ENCODE measurements at regions not wholly inside any gene's neighbourhood (a gene's known extent, or its start where the extent isn't known, plus 50 kb on each side); places are given as distances from the start of the nearest gene placed in this dataset.

DNA sequence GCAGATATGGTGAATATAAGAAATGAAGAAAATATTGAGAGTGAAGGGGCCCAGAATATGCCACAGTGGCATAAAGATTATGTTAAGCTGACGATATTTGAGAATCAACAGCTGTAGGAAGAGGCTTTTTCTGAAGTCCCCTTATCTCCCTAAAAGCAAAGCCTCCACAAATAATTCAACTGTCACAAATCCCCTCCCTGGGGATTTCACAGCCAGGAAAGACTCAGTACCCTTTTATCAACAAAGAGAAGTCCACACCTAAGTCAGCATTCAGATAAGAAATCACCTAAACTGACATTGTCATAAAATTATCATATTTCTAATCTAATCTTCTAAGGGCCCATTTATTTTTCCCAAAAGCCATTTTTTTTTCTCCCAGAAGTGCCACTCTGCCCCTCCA, 284.9 kb upstream of the VWC2 start:
- TF ChIP-seq, protein P1, sequence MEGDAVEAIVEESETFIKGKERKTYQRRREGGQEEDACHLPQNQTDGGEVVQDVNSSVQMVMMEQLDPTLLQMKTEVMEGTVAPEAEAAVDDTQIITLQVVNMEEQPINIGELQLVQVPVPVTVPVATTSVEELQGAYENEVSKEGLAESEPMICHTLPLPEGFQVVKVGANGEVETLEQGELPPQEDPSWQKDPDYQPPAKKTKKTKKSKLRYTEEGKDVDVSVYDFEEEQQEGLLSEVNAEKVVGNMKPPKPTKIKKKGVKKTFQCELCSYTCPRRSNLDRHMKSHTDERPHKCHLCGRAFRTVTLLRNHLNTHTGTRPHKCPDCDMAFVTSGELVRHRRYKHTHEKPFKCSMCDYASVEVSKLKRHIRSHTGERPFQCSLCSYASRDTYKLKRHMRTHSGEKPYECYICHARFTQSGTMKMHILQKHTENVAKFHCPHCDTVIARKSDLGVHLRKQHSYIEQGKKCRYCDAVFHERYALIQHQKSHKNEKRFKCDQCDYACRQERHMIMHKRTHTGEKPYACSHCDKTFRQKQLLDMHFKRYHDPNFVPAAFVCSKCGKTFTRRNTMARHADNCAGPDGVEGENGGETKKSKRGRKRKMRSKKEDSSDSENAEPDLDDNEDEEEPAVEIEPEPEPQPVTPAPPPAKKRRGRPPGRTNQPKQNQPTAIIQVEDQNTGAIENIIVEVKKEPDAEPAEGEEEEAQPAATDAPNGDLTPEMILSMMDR (conservative IDR thresholded peaks at IDR 0.05; ENCODE audit: low read depth, low read length), result no peak
- TF ChIP-seq, protein P2, sequence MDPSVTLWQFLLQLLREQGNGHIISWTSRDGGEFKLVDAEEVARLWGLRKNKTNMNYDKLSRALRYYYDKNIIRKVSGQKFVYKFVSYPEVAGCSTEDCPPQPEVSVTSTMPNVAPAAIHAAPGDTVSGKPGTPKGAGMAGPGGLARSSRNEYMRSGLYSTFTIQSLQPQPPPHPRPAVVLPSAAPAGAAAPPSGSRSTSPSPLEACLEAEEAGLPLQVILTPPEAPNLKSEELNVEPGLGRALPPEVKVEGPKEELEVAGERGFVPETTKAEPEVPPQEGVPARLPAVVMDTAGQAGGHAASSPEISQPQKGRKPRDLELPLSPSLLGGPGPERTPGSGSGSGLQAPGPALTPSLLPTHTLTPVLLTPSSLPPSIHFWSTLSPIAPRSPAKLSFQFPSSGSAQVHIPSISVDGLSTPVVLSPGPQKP (IDR thresholded peaks at IDR 0.05; ENCODE audit: borderline replicate concordance, low read depth, low read length), result no peak
- TF ChIP-seq RCOR1 (IDR thresholded peaks at IDR 0.05; ENCODE audit: insufficient replicate concordance, low read length) (no peak), POLR2A (IDR thresholded peaks at IDR 0.05; ENCODE audit: low read depth, low read length) (no peak), RAD21 (IDR thresholded peaks at IDR 0.05; ENCODE audit: low read length) (no peak), FOS (IDR thresholded peaks at IDR 0.05; ENCODE audit: low read depth, low read length) (no peak), CHD1 (IDR thresholded peaks at IDR 0.05; ENCODE audit: low read depth, low read length) (no peak), NFE2L2 (IDR thresholded peaks at IDR 0.05; ENCODE audit: low read depth, low read length) (no peak), SMC3 (IDR thresholded peaks at IDR 0.05; ENCODE audit: low read depth, low read length) (no peak)
- TF ChIP-seq, protein P3, sequence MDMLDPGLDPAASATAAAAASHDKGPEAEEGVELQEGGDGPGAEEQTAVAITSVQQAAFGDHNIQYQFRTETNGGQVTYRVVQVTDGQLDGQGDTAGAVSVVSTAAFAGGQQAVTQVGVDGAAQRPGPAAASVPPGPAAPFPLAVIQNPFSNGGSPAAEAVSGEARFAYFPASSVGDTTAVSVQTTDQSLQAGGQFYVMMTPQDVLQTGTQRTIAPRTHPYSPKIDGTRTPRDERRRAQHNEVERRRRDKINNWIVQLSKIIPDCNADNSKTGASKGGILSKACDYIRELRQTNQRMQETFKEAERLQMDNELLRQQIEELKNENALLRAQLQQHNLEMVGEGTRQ (IDR thresholded peaks at IDR 0.05; ENCODE audit: low read depth, low read length), result no peak

Data from IMR-90 (cell line).